ENCODE measurements at regions not wholly inside any gene's neighbourhood (a gene's known extent, or its start where the extent isn't known, plus 50 kb on each side); places are given as distances from the start of the nearest gene placed in this dataset.

- Histone ChIP-seq H3K4me3 (ENCODE audit: low read length) (no peak overlapping the region; the same call in 1 of the 2 replicates), H3K36me3 (ENCODE audit: control insufficient read depth, low read length) (peaks cover 23% of the 10 kb centered on the region), H3K27ac (ENCODE audit: low read depth, low read length) (peak overlapping the region; percentile 23), H3K9me3 (ENCODE audit: control insufficient read depth, insufficient read depth, low read length) (peaks cover 11% of the 10 kb centered on the region; the same call in 1 of the 2 replicates), H3K79me2 (ENCODE audit: control insufficient read depth, low read length) (no peaks in the 10 kb centered on the region), H3K4me1 (ENCODE audit: control insufficient read depth, low read length) (peaks cover 71% of the 10 kb centered on the region), H3K27me3 (ENCODE audit: control insufficient read depth, low read length) (no peaks in the 10 kb centered on the region), H3K9me2 (replicated peaks; ENCODE audit: control insufficient read depth, low read length) (no peaks in the 10 kb centered on the region), H3F3A (ENCODE audit: control insufficient read depth, insufficient read depth) (no peaks in the 10 kb centered on the region), H4K20me1 (ENCODE audit: control insufficient read depth, insufficient read depth, low read depth, low read length) (no peaks in the 10 kb centered on the region), H3K4me2 (ENCODE audit: low read length) (peak overlapping the region; percentile 1; the same call in 1 of the 2 replicates)
- TF ChIP-seq CTCF (IDR thresholded peaks at IDR 0.05; ENCODE audit: low read depth, low read length, poor library complexity, severe bottlenecking) (no peak), EZH2phosphoT487 (IDR thresholded peaks at IDR 0.05; ENCODE audit: borderline replicate concordance, low read length) (no peak)
Observed at GRCh38 chr13:84978851-84979250, 820.4 kb downstream of the SLITRK6 start.

GRCh38 chr13:84973661-84974060, 825.6 kb downstream of the SLITRK6 start:
- no peaks in the 10 kb centered on the region for H3F3A ChIP-seq (ENCODE audit: control insufficient read depth, insufficient read depth)
- H4K20me1 ChIP-seq (ENCODE audit: control insufficient read depth, insufficient read depth, low read depth, low read length), result no peaks in the 10 kb centered on the region
- H3K79me2 ChIP-seq (ENCODE audit: control insufficient read depth, low read length), result no peaks in the 10 kb centered on the region
- no peaks in the 10 kb centered on the region for H3K9me2 ChIP-seq (replicated peaks; ENCODE audit: control insufficient read depth, low read length)
- TF ChIP-seq CTCF (IDR thresholded peaks at IDR 0.05; ENCODE audit: low read depth, low read length, poor library complexity, severe bottlenecking) (no peak), EZH2phosphoT487 (IDR thresholded peaks at IDR 0.05; ENCODE audit: borderline replicate concordance, low read length) (no peak)
- H3K36me3 ChIP-seq (ENCODE audit: control insufficient read depth, low read length), result peaks cover 4% of the 10 kb centered on the region; the same call in 1 of the 2 replicates
- H3K4me2 ChIP-seq (ENCODE audit: low read length), result no peak overlapping the region
- peaks cover 42% of the 10 kb centered on the region for H3K4me1 ChIP-seq (ENCODE audit: control insufficient read depth, low read length)
- H3K27me3 ChIP-seq (ENCODE audit: control insufficient read depth, low read length), result no peaks in the 10 kb centered on the region
- no peak overlapping the region for H3K4me3 ChIP-seq (ENCODE audit: low read length)
- 0 out of 2 replicates have a peak overlapping the region, but pooled peaks have one; percentile 5 for H3K27ac ChIP-seq (ENCODE audit: low read depth, low read length)
- peaks cover 15% of the 10 kb centered on the region; the same call in 1 of the 2 replicates for H3K9me3 ChIP-seq (ENCODE audit: control insufficient read depth, insufficient read depth, low read length)

GRCh38 chr13:84972907-84973306, 826.3 kb downstream of the SLITRK6 start:
- Histone ChIP-seq H3F3A (ENCODE audit: control insufficient read depth, insufficient read depth) (no peaks in the 10 kb centered on the region), H3K4me1 (ENCODE audit: control insufficient read depth, low read length) (peaks cover 37% of the 10 kb centered on the region), H3K9me2 (replicated peaks; ENCODE audit: control insufficient read depth, low read length) (no peaks in the 10 kb centered on the region), H3K4me2 (ENCODE audit: low read length) (no peak overlapping the region), H3K36me3 (ENCODE audit: control insufficient read depth, low read length) (peaks cover 4% of the 10 kb centered on the region; the same call in 1 of the 2 replicates), H3K9me3 (ENCODE audit: control insufficient read depth, insufficient read depth, low read length) (peaks cover 15% of the 10 kb centered on the region; the same call in 1 of the 2 replicates), H3K79me2 (ENCODE audit: control insufficient read depth, low read length) (no peaks in the 10 kb centered on the region), H3K4me3 (ENCODE audit: low read length) (no peak overlapping the region), H3K27ac (ENCODE audit: low read depth, low read length) (no peak overlapping the region), H4K20me1 (ENCODE audit: control insufficient read depth, insufficient read depth, low read depth, low read length) (no peaks in the 10 kb centered on the region), H3K27me3 (ENCODE audit: control insufficient read depth, low read length) (no peaks in the 10 kb centered on the region)
- no peak for TF ChIP-seq CTCF (IDR thresholded peaks at IDR 0.05; ENCODE audit: low read depth, low read length, poor library complexity, severe bottlenecking)
- TF ChIP-seq EZH2phosphoT487 (IDR thresholded peaks at IDR 0.05; ENCODE audit: borderline replicate concordance, low read length), result no peak

Data from DOHH2 (cell line).